CD14-positive monocyte (primary cell): ENCODE measurements at regions not wholly inside any gene's neighbourhood (a gene's known extent, or its start where the extent isn't known, plus 50 kb on each side); places are given as distances from the start of the nearest gene placed in this dataset.

ENCODE experiments used
- DNase-seq, 3 donors: peaks; one replicate each; pipeline ENCODE4 v3.0.0-alpha.2; 2011 to 2022
- H2AFZ ChIP-seq: 2 replicates; pipeline ENCODE4 v1.6.0; 2012; ENCODE audit warnings: mild to moderate bottlenecking, low read depth, low read length, inconsistent platforms; ENCODE audit not compliant: insufficient read depth, poor library complexity, severe bottlenecking
- H3K27ac ChIP-seq, 2 donors: 1 replicate in 1 of 2; 2 replicates in 1 of 2; pipeline ENCODE4 v1.5.1; 2012 to 2013; ENCODE audit warnings: low read length in 2 of 2, control low read depth in 1 of 2, inconsistent platforms in 1 of 2, low read depth in 1 of 2, mild to moderate bottlenecking in 1 of 2
- H3K27me3 ChIP-seq, 2 donors: one replicate each; pipeline versions ENCODE4 v1.6.0 to v1.6.1; 2011 to 2013; ENCODE audit warnings: low read length in 2 of 2; ENCODE audit not compliant: control insufficient read depth in 2 of 2, insufficient read depth in 2 of 2
- H3K36me3 ChIP-seq, 2 donors: replicated peaks in 1 of 2; 1 replicate in 1 of 2; 2 replicates in 1 of 2; pipeline versions ENCODE4 v1.5.1 to v1.6.1; 2012 to 2013; ENCODE audit warnings: low read length in 2 of 2, control low read depth in 1 of 2, inconsistent platforms in 1 of 2, mild to moderate bottlenecking in 1 of 2; ENCODE audit not compliant: insufficient read depth in 2 of 2, control insufficient read depth in 1 of 2
- H3K4me1 ChIP-seq, 2 donors: 1 replicate in 1 of 2; 2 replicates in 1 of 2; pipeline versions ENCODE4 v1.5.1 to v1.6.1; 2012 to 2013; ENCODE audit warnings: low read length in 2 of 2, control low read depth in 1 of 2, inconsistent platforms in 1 of 2, mild to moderate bottlenecking in 1 of 2, moderate library complexity in 1 of 2; ENCODE audit not compliant: insufficient read depth in 2 of 2, control insufficient read depth in 1 of 2
- H3K4me2 ChIP-seq: replicated peaks from 2 replicates; pipeline ENCODE3; 2012; ENCODE audit warnings: low read length, moderate library complexity, mild to moderate bottlenecking; ENCODE audit not compliant: poor library complexity, severe bottlenecking; ENCODE audit errors: extremely low read depth
- H3K4me3 ChIP-seq, 3 experiments: fragments of 200-600 bp in 1 of 3; sonication (generic) in 1 of 3; replicated peaks in 1 of 3; 1 replicate in 2 of 3; 2 replicates in 1 of 3; pipeline ENCODE4 v1.5.1; 2011 to 2013; ENCODE audit warnings: low read length in 3 of 3, mild to moderate bottlenecking in 3 of 3, control low read depth in 2 of 3, low read depth in 2 of 3, inconsistent platforms in 1 of 3, moderate library complexity in 1 of 3
- H3K79me2 ChIP-seq: 2 replicates; pipeline ENCODE4 v1.6.0; 2012; ENCODE audit warnings: mild to moderate bottlenecking, control low read depth, inconsistent platforms, low read length, moderate library complexity; ENCODE audit not compliant: insufficient read depth
- H3K9ac ChIP-seq: 2 replicates; pipeline ENCODE4 v1.6.0; 2017; ENCODE audit warnings: low read length, mild to moderate bottlenecking; ENCODE audit not compliant: insufficient read depth, poor library complexity, severe bottlenecking
- H3K9me3 ChIP-seq, 2 donors: replicated peaks in 1 of 2; 1 replicate in 1 of 2; 2 replicates in 1 of 2; pipeline versions ENCODE4 v1.5.1 to v1.6.1; 2012 to 2013; ENCODE audit warnings: low read length in 2 of 2, control low read depth in 1 of 2; ENCODE audit not compliant: control insufficient read depth in 1 of 2, insufficient read depth in 1 of 2
- H4K20me1 ChIP-seq: 2 replicates; pipeline ENCODE4 v1.6.0; 2012; ENCODE audit warnings: mild to moderate bottlenecking, low read length, control low read depth, moderate library complexity; ENCODE audit not compliant: insufficient read depth
- H3K27ac Mint-ChIP-seq, 7 donors: one replicate each; pipeline ENCODE4 v1.8.0; 2020; ENCODE audit warnings: mild to moderate bottlenecking in 7 of 7, mixed read lengths in 7 of 7, moderate library complexity in 6 of 7, inconsistent platforms in 2 of 7
- H3K27me3 Mint-ChIP-seq, 3 donors: one replicate each; pipeline ENCODE4 v1.8.0; 2021 to 2022; ENCODE audit warnings: low read depth in 3 of 3, mild to moderate bottlenecking in 3 of 3, mixed read lengths in 3 of 3, moderate library complexity in 3 of 3, inconsistent platforms in 1 of 3
- H3K36me3 Mint-ChIP-seq, 2 donors: one replicate each; pipeline ENCODE4 v1.8.0; 2020; ENCODE audit warnings: mixed read lengths in 2 of 2, inconsistent platforms in 1 of 2, mild to moderate bottlenecking in 1 of 2
- H3K4me1 Mint-ChIP-seq: one replicate; pipeline ENCODE4 v1.8.0; 2020; ENCODE audit warnings: mild to moderate bottlenecking, mixed read lengths
- H3K4me3 Mint-ChIP-seq, 2 donors: one replicate each; pipeline ENCODE4 v1.8.0; 2020; ENCODE audit warnings: mild to moderate bottlenecking in 2 of 2, mixed read lengths in 2 of 2, moderate library complexity in 1 of 2
- H3K9me3 Mint-ChIP-seq, 7 donors: one replicate each; pipeline ENCODE4 v1.8.0; 2020 to 2022; ENCODE audit warnings: mixed read lengths in 7 of 7, mild to moderate bottlenecking in 6 of 7, moderate library complexity in 6 of 7, inconsistent platforms in 2 of 7
- WGBS: methylation state at CpG from one replicate; pipeline ENCODE4 v1.1.5; 2013; ENCODE audit warnings: missing lambda C conversion rate; ENCODE audit not compliant: insufficient coverage; 5-methylcytosine and 5-hydroxymethylcytosine counted together
- intact Hi-C, 2 donors: fragments of 100-400 bp; cut with micrococcal nuclease; formaldehyde crosslinking; loops; one replicate each; pipeline versions ENCODE4 v1.15.0 to v1.15.1; 2023
- TF ChIP-seq, protein P1 (sequence below): fragments of 200-600 bp; IDR thresholded peaks from one replicate; pipeline ENCODE4 v1.8.0; 2022; ENCODE audit warnings: antibody characterized with exemption, mild to moderate bottlenecking

- no peak for DNase-seq
- no peak overlapping the region for H3K27ac Mint-ChIP-seq
- Histone ChIP-seq H3K4me2 (no peak overlapping the region), H3K4me3 (no peak overlapping the region), H3K79me2 (no peaks in the 10 kb centered on the region), H2AFZ (no peak overlapping the region), H3K9me3 (no peaks in the 10 kb centered on the region), H3K36me3 (no peaks in the 10 kb centered on the region), H3K4me1 (no peaks in the 10 kb centered on the region), H4K20me1 (no peaks in the 10 kb centered on the region), H3K9ac (no peak overlapping the region), H3K27ac (no peak overlapping the region), H3K27me3 (no peaks in the 10 kb centered on the region)
- no peaks in the 10 kb centered on the region for H3K4me1 Mint-ChIP-seq
- H3K4me3 Mint-ChIP-seq: no peak overlapping the region
- TF ChIP-seq, protein P1, sequence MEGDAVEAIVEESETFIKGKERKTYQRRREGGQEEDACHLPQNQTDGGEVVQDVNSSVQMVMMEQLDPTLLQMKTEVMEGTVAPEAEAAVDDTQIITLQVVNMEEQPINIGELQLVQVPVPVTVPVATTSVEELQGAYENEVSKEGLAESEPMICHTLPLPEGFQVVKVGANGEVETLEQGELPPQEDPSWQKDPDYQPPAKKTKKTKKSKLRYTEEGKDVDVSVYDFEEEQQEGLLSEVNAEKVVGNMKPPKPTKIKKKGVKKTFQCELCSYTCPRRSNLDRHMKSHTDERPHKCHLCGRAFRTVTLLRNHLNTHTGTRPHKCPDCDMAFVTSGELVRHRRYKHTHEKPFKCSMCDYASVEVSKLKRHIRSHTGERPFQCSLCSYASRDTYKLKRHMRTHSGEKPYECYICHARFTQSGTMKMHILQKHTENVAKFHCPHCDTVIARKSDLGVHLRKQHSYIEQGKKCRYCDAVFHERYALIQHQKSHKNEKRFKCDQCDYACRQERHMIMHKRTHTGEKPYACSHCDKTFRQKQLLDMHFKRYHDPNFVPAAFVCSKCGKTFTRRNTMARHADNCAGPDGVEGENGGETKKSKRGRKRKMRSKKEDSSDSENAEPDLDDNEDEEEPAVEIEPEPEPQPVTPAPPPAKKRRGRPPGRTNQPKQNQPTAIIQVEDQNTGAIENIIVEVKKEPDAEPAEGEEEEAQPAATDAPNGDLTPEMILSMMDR: no peak
- peaks cover 0 to 6% (median 3%) of the 10 kb centered on the region in 7 donors for H3K9me3 Mint-ChIP-seq
- intact Hi-C loops: no loop called here
- H3K27me3 Mint-ChIP-seq: peaks cover 0 to 1% (median 0%) of the 10 kb centered on the region in 3 donors
- 100% methylated on average over 1 of the region's 1 CpG for WGBS
- H3K36me3 Mint-ChIP-seq: no peaks in the 10 kb centered on the region
Observed at GRCh38 chr10:111171183-111171582, 94.4 kb downstream of the ADRA2A start.

DNA sequence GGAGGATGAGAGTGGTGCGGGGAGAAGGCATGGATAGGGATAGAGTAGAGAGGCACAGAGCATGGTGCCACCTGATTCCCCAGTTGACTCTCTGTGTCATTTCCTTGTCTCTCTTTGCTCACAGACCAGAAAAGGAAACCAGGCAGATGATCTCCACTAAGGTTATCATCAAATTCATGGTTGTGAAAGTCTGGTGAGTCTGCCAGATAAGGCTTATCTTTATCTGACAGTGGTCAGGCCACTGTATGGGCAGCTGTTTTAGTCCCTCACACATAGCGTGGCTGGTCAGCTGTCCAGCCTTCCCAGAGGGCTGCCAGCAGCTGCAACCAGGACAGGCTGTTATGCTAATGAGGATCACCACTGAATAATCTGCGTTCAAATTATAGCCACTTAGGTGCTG is 99.0 kb downstream of the ADRA2A start:
- WGBS: 100% methylated on average over 1 of the region's 3 CpGs
- peaks cover 0 to 1% (median 0%) of the 10 kb centered on the region in 3 donors for H3K27me3 Mint-ChIP-seq
- intact Hi-C loops: no loop called here

More for the DNA sequence above, 99.0 kb downstream of the ADRA2A start:
- TF ChIP-seq, protein P1: no peak
- Histone ChIP-seq H2AFZ (no peak overlapping the region), H4K20me1 (no peaks in the 10 kb centered on the region), H3K36me3 (no peaks in the 10 kb centered on the region), H3K4me2 (no peak overlapping the region), H3K9ac (no peak overlapping the region), H3K27ac (no peak overlapping the region), H3K79me2 (no peaks in the 10 kb centered on the region), H3K27me3 (no peaks in the 10 kb centered on the region), H3K4me3 (no peak overlapping the region), H3K9me3 (no peaks in the 10 kb centered on the region), H3K4me1 (no peaks in the 10 kb centered on the region)
- Mint-ChIP-seq H3K4me3 (no peak overlapping the region), H3K36me3 (no peaks in the 10 kb centered on the region), H3K9me3 (peaks cover 0 to 8% (median 0%) of the 10 kb centered on the region in 7 donors), H3K4me1 (no peaks in the 10 kb centered on the region), H3K27ac (no peak overlapping the region)
- no peak for DNase-seq
